ENCODE measurements at regions not wholly inside any gene's neighbourhood (a gene's known extent, or its start where the extent isn't known, plus 50 kb on each side); places are given as distances from the start of the nearest gene placed in this dataset.

DNA sequence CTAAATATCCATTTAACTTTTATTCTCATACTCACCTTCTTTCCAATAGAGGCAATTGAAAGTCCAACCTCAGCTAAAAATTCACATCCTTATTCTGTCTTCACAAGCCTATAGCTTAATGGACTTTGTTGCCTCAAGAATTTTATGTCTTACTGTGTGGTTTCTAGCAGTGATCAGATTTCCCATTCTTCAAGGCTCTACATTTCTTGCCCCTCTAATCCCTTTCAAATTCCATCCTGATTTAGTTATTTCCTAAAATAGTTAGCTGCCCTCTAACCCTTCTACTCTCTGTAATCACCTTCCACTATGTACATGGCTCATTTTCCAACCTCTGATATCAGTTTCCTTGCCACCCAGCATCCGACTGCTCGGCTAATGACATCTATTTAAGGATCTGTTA, 204.1 kb upstream of the CENPE start:
- H3K4me1 ChIP-seq (ENCODE audit: control insufficient read depth, insufficient read depth, low read length), result no peaks in the 10 kb centered on the region
- intact Hi-C loops (cut with micrococcal nuclease; ENCODE audit: unreplicated experiment) (no loop called here), in situ Hi-C loops (cut with MboI) (no loop called here)
- H4K20me1 ChIP-seq (ENCODE audit: control insufficient read depth, insufficient read depth), result no peaks in the 10 kb centered on the region
- RAD21 ChIA-PET (ENCODE audit: unreplicated experiment), result no interaction called here
- no peaks in the 10 kb centered on the region for H3K9me3 ChIP-seq (replicated peaks; ENCODE audit: control insufficient read depth, insufficient read depth, low read length)
- no peak overlapping the region for H2AFZ ChIP-seq (ENCODE audit: control insufficient read depth, low read depth, low read length)
- 2% methylated on average over 2 of the region's 2 CpGs for WGBS (ENCODE audit: insufficient coverage, insufficient replicate concordance, low lambda C conversion rate, missing lambda C conversion rate)
- POLR2A ChIA-PET, result no interaction called here
- CTCF ChIA-PET, result no interaction called here
- ATAC-seq (no peak), FAIRE-seq (no peak), DNase-seq (ENCODE audit: low read depth, low spot score) (no peak)
- SMC1A ChIA-PET (ENCODE audit: uncharacterized antibody, unreplicated experiment), result no interaction called here
- H3K4me2 ChIP-seq (ENCODE audit: control insufficient read depth, insufficient read depth), result no peak overlapping the region
- TF ChIP-seq EGR1 (IDR thresholded peaks at IDR 0.05; ENCODE audit: borderline replicate concordance in 1 of 2, low read depth in 2 of 2, low read length in 2 of 2) (no peak), NFXL1 (IDR thresholded peaks at IDR 0.05; ENCODE audit: borderline replicate concordance) (no peak), KLF5 (IDR thresholded peaks at IDR 0.05; ENCODE audit: partially characterized antibody) (no peak)
- no peak overlapping the region for H3K27ac ChIP-seq (ENCODE audit: control insufficient read depth, insufficient read depth)
- no peak overlapping the region for H3K4me3 ChIP-seq
- H3K9ac ChIP-seq (ENCODE audit: control insufficient read depth, insufficient read depth, low read length), result no peak overlapping the region
- no TSS peak for BruUV-seq (replicated peaks)
- no peaks in the 10 kb centered on the region for H3K27me3 ChIP-seq (replicated peaks in 1 of 2; ENCODE audit: control insufficient read depth in 2 of 2, insufficient read depth in 2 of 2, low read length in 1 of 2)
- no peaks in the 10 kb centered on the region for H3K79me2 ChIP-seq (ENCODE audit: control insufficient read depth, insufficient read depth, low read length)
- H3K36me3 ChIP-seq (ENCODE audit: control insufficient read depth in 2 of 2, insufficient read depth in 2 of 2, low read length in 1 of 2), result no peaks in the 10 kb centered on the region

DNA sequence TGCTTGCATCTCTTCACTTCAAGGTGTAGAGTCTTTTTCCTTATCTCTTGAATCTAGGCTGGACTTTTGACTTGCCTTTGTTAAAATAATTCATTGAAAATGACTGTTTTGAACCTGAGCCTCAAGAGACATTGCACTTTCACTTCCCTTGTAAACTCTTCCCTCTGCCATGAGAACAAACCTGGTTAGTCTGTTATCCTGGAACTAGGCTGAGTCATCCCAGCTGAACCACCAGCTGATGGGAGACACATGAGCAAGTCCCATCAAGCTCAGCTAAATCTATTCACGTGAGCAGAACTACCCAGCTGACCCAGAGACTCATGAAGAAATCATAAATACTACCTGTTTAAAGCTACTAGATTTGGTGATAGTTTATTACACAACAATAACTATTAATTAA, 202.3 kb upstream of the CENPE start:
- Histone ChIP-seq H3K4me1 (ENCODE audit: control insufficient read depth, insufficient read depth, low read length) (no peaks in the 10 kb centered on the region), H3K27me3 (replicated peaks in 1 of 2; ENCODE audit: control insufficient read depth in 2 of 2, insufficient read depth in 2 of 2, low read length in 1 of 2) (no peaks in the 10 kb centered on the region), H3K9ac (ENCODE audit: control insufficient read depth, insufficient read depth, low read length) (no peak overlapping the region), H3K4me3 (no peak overlapping the region), H3K36me3 (ENCODE audit: control insufficient read depth in 2 of 2, insufficient read depth in 2 of 2, low read length in 1 of 2) (no peaks in the 10 kb centered on the region), H3K9me3 (replicated peaks; ENCODE audit: control insufficient read depth, insufficient read depth, low read length) (no peaks in the 10 kb centered on the region), H3K27ac (ENCODE audit: control insufficient read depth, insufficient read depth) (no peak overlapping the region), H3K4me2 (ENCODE audit: control insufficient read depth, insufficient read depth) (no peak overlapping the region), H4K20me1 (ENCODE audit: control insufficient read depth, insufficient read depth) (no peaks in the 10 kb centered on the region), H2AFZ (ENCODE audit: control insufficient read depth, low read depth, low read length) (no peak overlapping the region), H3K79me2 (ENCODE audit: control insufficient read depth, insufficient read depth, low read length) (no peaks in the 10 kb centered on the region)
- FAIRE-seq (no peak), DNase-seq (ENCODE audit: low read depth, low spot score) (peak; percentile 12), ATAC-seq (peak; percentile 44; the same call in 1 of the 3 replicates)
- ChIA-PET POLR2A (no interaction called here), RAD21 (ENCODE audit: unreplicated experiment) (no interaction called here), CTCF (no interaction called here), SMC1A (ENCODE audit: uncharacterized antibody, unreplicated experiment) (interaction anchor here (1.0 kb wide), 1 partner anchor 153 kb away, joined by 3 read pairs; no protein-coding TSS in a partner anchor)
- WGBS (ENCODE audit: insufficient coverage, insufficient replicate concordance, low lambda C conversion rate, missing lambda C conversion rate), result 0% methylated on average over 1 of the region's 1 CpG
- BruUV-seq (replicated peaks), result no TSS peak
- in situ Hi-C loops (cut with MboI), result no loop called here
- intact Hi-C loops (cut with micrococcal nuclease; ENCODE audit: unreplicated experiment), result no loop called here
- peak; percentile 49 to 59; a peak in 2 of 4 replicates for TF ChIP-seq IKZF2 (IDR thresholded peaks at IDR 0.05)
- no peak for TF ChIP-seq EP300 (IDR thresholded peaks at IDR 0.05; ENCODE audit: borderline replicate concordance in 1 of 2, control insufficient read depth in 1 of 2, low read depth in 2 of 2, low read length in 2 of 2)
- TF ChIP-seq, protein P1, sequence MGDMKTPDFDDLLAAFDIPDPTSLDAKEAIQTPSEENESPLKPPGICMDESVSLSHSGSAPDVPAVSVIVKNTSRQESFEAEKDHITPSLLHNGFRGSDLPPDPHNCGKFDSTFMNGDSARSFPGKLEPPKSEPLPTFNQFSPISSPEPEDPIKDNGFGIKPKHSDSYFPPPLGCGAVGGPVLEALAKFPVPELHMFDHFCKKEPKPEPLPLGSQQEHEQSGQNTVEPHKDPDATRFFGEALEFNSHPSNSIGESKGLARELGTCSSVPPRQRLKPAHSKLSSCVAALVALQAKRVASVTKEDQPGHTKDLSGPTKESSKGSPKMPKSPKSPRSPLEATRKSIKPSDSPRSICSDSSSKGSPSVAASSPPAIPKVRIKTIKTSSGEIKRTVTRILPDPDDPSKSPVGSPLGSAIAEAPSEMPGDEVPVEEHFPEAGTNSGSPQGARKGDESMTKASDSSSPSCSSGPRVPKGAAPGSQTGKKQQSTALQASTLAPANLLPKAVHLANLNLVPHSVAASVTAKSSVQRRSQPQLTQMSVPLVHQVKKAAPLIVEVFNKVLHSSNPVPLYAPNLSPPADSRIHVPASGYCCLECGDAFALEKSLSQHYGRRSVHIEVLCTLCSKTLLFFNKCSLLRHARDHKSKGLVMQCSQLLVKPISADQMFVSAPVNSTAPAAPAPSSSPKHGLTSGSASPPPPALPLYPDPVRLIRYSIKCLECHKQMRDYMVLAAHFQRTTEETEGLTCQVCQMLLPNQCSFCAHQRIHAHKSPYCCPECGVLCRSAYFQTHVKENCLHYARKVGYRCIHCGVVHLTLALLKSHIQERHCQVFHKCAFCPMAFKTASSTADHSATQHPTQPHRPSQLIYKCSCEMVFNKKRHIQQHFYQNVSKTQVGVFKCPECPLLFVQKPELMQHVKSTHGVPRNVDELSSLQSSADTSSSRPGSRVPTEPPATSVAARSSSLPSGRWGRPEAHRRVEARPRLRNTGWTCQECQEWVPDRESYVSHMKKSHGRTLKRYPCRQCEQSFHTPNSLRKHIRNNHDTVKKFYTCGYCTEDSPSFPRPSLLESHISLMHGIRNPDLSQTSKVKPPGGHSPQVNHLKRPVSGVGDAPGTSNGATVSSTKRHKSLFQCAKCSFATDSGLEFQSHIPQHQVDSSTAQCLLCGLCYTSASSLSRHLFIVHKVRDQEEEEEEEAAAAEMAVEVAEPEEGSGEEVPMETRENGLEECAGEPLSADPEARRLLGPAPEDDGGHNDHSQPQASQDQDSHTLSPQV (IDR thresholded peaks at IDR 0.05), result no peak
- TF ChIP-seq SPI1 (IDR thresholded peaks at IDR 0.05; ENCODE audit: borderline replicate concordance, insufficient read depth, low read depth, low read length), result peak; percentile 61
- TF ChIP-seq MTA2 (IDR thresholded peaks at IDR 0.05; ENCODE audit: low read depth), result peak; percentile 19; the same call in 1 of the 2 replicates
- no peak for TF ChIP-seq NR2C1 (IDR thresholded peaks at IDR 0.05)
- peak; percentile 14 for TF ChIP-seq MEF2B (IDR thresholded peaks at IDR 0.05; ENCODE audit: partially characterized antibody, poor library complexity, severe bottlenecking)
- TF ChIP-seq MTA3 (IDR thresholded peaks at IDR 0.05; ENCODE audit: borderline replicate concordance, low read length), result no peak

Data from GM12878 (cell line).